ENCODE measurements at regions not wholly inside any gene's neighbourhood (a gene's known extent, or its start where the extent isn't known, plus 50 kb on each side); places are given as distances from the start of the nearest gene placed in this dataset.

DNA sequence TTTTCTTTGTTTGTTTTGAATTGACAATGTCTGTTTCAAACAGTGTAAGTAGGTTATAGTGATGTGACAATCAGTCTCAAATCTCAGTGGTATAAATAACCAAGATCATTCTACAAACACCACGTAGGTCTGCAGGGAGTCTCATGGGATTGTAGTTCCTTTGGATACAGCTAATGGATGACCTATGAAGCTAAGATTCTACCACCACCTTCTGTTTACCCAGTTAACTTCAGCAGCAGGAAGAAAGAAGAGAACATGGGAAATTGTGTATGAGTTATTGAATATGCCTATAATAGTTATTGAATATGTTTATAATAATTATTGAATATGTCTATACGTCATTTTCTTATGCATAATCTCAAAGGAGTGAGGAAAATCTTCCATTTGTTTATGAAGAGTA, 63.9 kb upstream of the SLITRK5 start:
- no peak for TF ChIP-seq EGR1 (IDR thresholded peaks at IDR 0.05)
- TF ChIP-seq RAD21 (IDR thresholded peaks at IDR 0.05; ENCODE audit: low read depth): peak; percentile 13

DNA sequence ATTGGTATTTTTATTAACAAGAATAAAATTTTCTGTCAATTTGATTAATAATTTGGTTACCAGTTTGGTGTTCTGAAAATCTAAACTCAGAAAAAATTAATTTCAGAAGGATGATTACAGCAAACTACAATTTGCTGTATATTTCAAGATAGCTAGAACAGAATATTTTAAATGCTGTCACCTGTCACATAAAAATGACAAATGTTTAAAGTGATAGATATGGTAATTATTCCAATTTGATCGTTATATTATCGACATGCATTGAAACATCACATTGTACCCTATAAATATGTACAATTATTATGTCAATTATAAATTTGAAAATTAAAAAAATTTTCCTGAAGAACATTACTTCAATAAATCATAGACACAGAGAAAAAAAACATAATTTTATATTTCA, 56.9 kb upstream of the SLITRK5 start:
- TF ChIP-seq CEBPB (IDR thresholded peaks at IDR 0.05): no peak
- TF ChIP-seq, protein P1, sequence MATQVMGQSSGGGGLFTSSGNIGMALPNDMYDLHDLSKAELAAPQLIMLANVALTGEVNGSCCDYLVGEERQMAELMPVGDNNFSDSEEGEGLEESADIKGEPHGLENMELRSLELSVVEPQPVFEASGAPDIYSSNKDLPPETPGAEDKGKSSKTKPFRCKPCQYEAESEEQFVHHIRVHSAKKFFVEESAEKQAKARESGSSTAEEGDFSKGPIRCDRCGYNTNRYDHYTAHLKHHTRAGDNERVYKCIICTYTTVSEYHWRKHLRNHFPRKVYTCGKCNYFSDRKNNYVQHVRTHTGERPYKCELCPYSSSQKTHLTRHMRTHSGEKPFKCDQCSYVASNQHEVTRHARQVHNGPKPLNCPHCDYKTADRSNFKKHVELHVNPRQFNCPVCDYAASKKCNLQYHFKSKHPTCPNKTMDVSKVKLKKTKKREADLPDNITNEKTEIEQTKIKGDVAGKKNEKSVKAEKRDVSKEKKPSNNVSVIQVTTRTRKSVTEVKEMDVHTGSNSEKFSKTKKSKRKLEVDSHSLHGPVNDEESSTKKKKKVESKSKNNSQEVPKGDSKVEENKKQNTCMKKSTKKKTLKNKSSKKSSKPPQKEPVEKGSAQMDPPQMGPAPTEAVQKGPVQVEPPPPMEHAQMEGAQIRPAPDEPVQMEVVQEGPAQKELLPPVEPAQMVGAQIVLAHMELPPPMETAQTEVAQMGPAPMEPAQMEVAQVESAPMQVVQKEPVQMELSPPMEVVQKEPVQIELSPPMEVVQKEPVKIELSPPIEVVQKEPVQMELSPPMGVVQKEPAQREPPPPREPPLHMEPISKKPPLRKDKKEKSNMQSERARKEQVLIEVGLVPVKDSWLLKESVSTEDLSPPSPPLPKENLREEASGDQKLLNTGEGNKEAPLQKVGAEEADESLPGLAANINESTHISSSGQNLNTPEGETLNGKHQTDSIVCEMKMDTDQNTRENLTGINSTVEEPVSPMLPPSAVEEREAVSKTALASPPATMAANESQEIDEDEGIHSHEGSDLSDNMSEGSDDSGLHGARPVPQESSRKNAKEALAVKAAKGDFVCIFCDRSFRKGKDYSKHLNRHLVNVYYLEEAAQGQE (IDR thresholded peaks at IDR 0.05; ENCODE audit: low read depth): no peak
- no peak for TF ChIP-seq YY1 (IDR thresholded peaks at IDR 0.05; ENCODE audit: low read depth)
- no peak for TF ChIP-seq CREB1 (IDR thresholded peaks at IDR 0.05; ENCODE audit: low read depth)
- TF ChIP-seq, protein P2, sequence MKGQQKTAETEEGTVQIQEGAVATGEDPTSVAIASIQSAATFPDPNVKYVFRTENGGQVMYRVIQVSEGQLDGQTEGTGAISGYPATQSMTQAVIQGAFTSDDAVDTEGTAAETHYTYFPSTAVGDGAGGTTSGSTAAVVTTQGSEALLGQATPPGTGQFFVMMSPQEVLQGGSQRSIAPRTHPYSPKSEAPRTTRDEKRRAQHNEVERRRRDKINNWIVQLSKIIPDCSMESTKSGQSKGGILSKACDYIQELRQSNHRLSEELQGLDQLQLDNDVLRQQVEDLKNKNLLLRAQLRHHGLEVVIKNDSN (IDR thresholded peaks at IDR 0.05): no peak

All from Ishikawa (cell line).